HFFc6 (cell line): ENCODE measurements at regions not wholly inside any gene's neighbourhood (a gene's known extent, or its start where the extent isn't known, plus 50 kb on each side); places are given as distances from the start of the nearest gene placed in this dataset.

Experiments
- DNase-seq: peaks from one replicate; pipeline ENCODE4 v3.0.0-alpha.2; 2018
- H3K27ac Mint-ChIP-seq: 2 replicates; pipeline ENCODE4 v1.8.0; 2020; ENCODE audit warnings: mild to moderate bottlenecking, mixed read lengths
- H3K27me3 Mint-ChIP-seq: 2 replicates; pipeline ENCODE4 v1.8.0; 2021; ENCODE audit warnings: mild to moderate bottlenecking, moderate library complexity, mixed read lengths; ENCODE audit not compliant: insufficient read depth
- H3K36me3 Mint-ChIP-seq: 2 replicates; pipeline ENCODE4 v1.8.0; 2021; ENCODE audit warnings: low read depth, mixed read lengths
- H3K4me1 Mint-ChIP-seq: 2 replicates; pipeline ENCODE4 v1.8.0; 2020; ENCODE audit warnings: low read depth, mixed read lengths
- H3K4me3 Mint-ChIP-seq: 2 replicates; pipeline ENCODE4 v1.8.0; 2020; ENCODE audit warnings: mild to moderate bottlenecking, moderate library complexity, mixed read lengths
- H3K9me3 Mint-ChIP-seq: 2 replicates; pipeline ENCODE4 v1.8.0; 2020; ENCODE audit warnings: mild to moderate bottlenecking, mixed read lengths
- TF ChIP-seq, protein P1 (sequence below): fragments of 200-600 bp; sonication (generic); IDR thresholded peaks from 2 replicates; pipeline ENCODE4 v1.5.0; 2021; ENCODE audit warnings: antibody characterized with exemption, mild to moderate bottlenecking

DNA sequence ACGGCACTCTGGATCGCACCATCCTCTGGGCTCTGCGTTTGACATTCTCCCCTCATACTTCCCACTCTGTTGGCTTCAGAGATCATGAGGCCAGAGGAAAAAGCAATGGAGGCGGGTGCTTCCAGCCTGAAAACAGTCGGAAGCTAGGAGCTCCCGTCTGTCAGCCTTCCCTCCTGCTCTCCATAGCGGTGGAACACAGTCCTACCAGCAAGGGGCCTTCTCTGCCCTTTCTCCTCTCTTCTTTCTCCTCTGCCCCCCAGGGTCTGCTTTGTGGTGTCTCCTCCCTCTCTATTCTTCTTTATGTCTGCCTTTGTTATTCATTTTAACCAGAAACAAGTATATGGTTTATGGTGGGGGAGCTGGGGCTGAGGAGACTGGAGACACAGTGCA, 152.5 kb upstream of the NFIB start:
- Mint-ChIP-seq H3K27ac (no peak overlapping the region), H3K36me3 (no peaks in the 10 kb centered on the region), H3K4me1 (no peaks in the 10 kb centered on the region), H3K4me3 (no peak overlapping the region), H3K9me3 (no peaks in the 10 kb centered on the region), H3K27me3 (peaks cover 13% of the 10 kb centered on the region)
- TF ChIP-seq, protein P1, sequence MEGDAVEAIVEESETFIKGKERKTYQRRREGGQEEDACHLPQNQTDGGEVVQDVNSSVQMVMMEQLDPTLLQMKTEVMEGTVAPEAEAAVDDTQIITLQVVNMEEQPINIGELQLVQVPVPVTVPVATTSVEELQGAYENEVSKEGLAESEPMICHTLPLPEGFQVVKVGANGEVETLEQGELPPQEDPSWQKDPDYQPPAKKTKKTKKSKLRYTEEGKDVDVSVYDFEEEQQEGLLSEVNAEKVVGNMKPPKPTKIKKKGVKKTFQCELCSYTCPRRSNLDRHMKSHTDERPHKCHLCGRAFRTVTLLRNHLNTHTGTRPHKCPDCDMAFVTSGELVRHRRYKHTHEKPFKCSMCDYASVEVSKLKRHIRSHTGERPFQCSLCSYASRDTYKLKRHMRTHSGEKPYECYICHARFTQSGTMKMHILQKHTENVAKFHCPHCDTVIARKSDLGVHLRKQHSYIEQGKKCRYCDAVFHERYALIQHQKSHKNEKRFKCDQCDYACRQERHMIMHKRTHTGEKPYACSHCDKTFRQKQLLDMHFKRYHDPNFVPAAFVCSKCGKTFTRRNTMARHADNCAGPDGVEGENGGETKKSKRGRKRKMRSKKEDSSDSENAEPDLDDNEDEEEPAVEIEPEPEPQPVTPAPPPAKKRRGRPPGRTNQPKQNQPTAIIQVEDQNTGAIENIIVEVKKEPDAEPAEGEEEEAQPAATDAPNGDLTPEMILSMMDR, result no peak
- no peak for DNase-seq

DNA sequence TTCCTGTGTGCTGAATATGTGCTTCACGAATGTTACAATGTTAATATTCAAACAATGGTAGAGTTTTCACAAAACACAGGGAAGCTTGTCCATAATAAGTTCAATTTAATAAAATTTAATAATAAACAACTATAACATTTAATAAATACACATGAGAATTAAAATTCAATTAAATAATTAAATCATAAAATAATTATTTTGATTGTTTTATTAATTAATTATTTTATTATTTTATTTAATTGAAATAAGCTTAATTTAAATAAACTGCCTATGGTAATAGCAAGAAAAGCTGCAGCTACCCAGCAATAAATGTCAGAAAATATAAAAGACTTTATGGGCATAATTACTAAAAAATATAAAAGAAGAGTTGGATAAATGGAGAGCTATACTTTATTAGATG, 149.0 kb upstream of the NFIB start:
- TF ChIP-seq, protein P1, result no peak
- H3K9me3 Mint-ChIP-seq, result no peaks in the 10 kb centered on the region
- no peak overlapping the region for H3K4me3 Mint-ChIP-seq
- DNase-seq, result no peak
- peaks cover 7% of the 10 kb centered on the region for H3K27me3 Mint-ChIP-seq
- no peak overlapping the region for H3K27ac Mint-ChIP-seq
- H3K36me3 Mint-ChIP-seq, result no peaks in the 10 kb centered on the region
- no peaks in the 10 kb centered on the region for H3K4me1 Mint-ChIP-seq

DNA sequence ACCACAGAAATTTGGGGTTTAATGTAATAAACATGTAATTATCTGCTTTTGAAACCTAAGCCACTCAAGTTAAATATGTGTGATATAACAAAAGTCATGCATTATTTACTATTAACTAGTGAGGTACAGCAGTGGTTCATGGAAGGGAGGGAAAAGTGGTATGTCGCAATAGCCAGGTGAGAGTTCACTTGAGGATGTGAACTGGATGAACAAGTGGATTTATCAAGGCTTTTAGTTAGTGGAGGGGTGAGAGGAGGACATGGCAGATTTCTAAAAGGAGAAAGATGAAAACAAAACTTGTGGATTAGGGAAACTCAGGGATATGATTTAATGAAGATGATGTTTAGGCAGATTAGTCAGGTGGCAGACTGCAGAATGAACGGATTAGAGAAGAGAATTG, 141.3 kb upstream of the NFIB start:
- TF ChIP-seq, protein P1, result no peak
- no peak for DNase-seq
- Mint-ChIP-seq H3K4me3 (no peak overlapping the region), H3K27ac (no peak overlapping the region), H3K36me3 (no peaks in the 10 kb centered on the region), H3K27me3 (no peaks in the 10 kb centered on the region; the same call in none of the 2 replicates), H3K9me3 (no peaks in the 10 kb centered on the region), H3K4me1 (no peaks in the 10 kb centered on the region)

DNA sequence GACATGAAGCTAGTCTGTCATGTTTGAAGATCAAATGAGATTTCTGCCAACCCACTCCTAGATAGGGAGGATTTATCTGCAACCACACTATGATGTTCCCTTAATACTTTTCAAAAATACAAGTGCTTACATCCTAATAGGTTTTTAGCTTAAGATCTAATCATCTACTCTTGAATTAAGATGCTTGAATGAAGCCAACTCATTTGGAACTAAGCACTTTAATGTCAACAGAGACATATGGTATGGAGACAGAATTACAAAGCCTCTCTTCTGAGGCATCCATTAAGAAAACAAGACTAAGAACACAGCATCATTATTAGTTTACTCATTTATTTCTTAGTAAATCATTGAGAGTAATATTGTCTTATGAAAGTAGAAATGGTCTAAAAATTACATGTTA, 139.3 kb upstream of the NFIB start:
- TF ChIP-seq, protein P1, result no peak
- Mint-ChIP-seq H3K36me3 (no peaks in the 10 kb centered on the region), H3K9me3 (no peaks in the 10 kb centered on the region), H3K4me3 (no peak overlapping the region), H3K27me3 (peaks cover 1% of the 10 kb centered on the region), H3K27ac (no peak overlapping the region), H3K4me1 (no peaks in the 10 kb centered on the region)
- no peak for DNase-seq

DNA sequence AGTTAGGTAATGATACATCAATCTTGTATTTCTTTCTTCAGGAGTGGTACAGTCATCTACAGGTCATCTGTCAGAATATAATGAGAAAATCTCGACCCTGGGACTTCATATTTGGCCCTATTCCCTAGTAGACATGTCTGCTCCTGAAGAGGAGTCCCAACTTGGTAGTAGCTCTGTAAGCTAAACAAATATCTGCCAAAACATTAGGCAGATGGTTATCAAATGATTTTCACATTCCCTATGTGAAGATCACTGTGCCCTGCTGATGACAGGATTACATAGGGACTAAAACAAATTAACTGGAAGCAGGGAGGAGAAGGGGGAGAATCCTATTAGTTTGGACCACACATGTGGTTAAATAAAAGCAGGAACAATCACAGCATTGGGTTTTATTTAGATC, 138.6 kb upstream of the NFIB start:
- DNase-seq, result no peak
- TF ChIP-seq, protein P1, result no peak
- H3K4me1 Mint-ChIP-seq, result no peaks in the 10 kb centered on the region
- H3K27ac Mint-ChIP-seq, result no peak overlapping the region
- no peaks in the 10 kb centered on the region for H3K9me3 Mint-ChIP-seq
- H3K36me3 Mint-ChIP-seq, result no peaks in the 10 kb centered on the region
- peaks cover 1% of the 10 kb centered on the region for H3K27me3 Mint-ChIP-seq
- H3K4me3 Mint-ChIP-seq, result no peak overlapping the region

DNA sequence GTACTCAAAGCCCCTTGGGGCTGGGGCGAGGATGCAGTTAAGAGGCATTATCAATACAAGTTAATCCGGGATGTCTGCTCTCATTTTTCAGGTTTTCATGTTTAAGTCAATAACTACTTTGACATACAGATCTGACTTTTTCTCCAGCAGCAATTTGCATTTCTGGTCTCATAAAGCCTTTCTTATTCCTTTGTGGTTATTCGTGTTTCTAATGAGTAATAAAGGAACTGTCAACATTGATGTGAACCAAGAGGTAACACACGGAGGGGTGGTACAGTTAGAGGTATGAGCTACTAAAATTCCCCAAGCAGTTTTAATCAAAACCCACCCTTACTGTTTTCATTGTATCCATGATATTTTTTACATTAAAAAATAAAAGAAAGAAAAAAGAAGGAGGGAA, 138.0 kb upstream of the NFIB start:
- no peak overlapping the region for H3K27ac Mint-ChIP-seq

More for the DNA sequence above, 138.0 kb upstream of the NFIB start:
- Mint-ChIP-seq H3K4me1 (no peaks in the 10 kb centered on the region), H3K27me3 (peaks cover 1% of the 10 kb centered on the region), H3K9me3 (no peaks in the 10 kb centered on the region), H3K36me3 (no peaks in the 10 kb centered on the region), H3K4me3 (no peak overlapping the region)
- no peak for DNase-seq
- TF ChIP-seq, protein P1, result no peak
